ENCODE measurements at regions not wholly inside any gene's neighbourhood (a gene's known extent, or its start where the extent isn't known, plus 50 kb on each side); places are given as distances from the start of the nearest gene placed in this dataset.

GRCh38 chr4:156559346-156559745 lies 412.3 kb downstream of the PDGFC start:
- no peaks in the 10 kb centered on the region for H3K36me3 ChIP-seq (ENCODE audit: insufficient read depth, low read depth, low read length)
- no peak overlapping the region for H3K9ac ChIP-seq (ENCODE audit: low read depth, low read length)
- H3K9me3 ChIP-seq (ENCODE audit: insufficient read depth, low read depth, low read length) = no peaks in the 10 kb centered on the region
- no peak overlapping the region for H3K27ac ChIP-seq (ENCODE audit: low read length)
- H3K4me1 ChIP-seq (ENCODE audit: insufficient read depth, low read length) = no peaks in the 10 kb centered on the region
- H3K4me3 ChIP-seq (ENCODE audit: low read length) = no peak overlapping the region
- H3K27me3 ChIP-seq (ENCODE audit: insufficient read depth, low read length) = no peaks in the 10 kb centered on the region

DNA sequence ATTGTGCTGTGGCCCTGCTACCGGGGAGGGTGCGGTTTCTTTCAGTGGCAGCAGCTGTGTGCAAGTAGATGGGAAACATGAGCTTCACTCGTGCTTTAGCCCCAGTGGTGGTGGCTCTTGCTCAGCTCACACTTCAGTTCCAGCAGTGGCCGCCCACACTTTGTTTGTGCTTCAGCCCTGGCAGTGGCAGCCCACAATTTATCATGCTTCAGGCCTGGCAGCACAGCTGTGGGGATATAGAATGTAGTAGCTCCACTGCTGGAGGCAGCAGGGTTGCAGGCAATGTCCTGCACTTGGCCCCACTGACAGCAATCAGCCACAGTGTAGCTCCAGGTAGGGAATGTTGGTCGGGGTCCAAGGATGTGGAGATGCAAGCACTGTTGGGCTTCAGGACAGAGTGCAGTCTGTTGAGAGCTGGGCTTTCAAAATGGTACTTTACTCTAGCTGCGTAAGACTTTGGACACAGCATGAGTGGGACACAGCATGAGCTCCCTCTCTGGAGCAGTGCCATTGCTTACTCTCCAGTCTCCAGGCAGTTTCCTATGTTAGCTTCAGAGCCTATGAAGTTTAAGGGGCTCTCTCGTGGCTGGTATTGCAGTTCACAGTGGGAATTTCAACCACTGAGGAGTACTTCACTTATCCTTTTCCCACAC lies 413.1 kb downstream of the PDGFC start:
- Histone ChIP-seq H3K9ac (ENCODE audit: low read depth, low read length) (no peak overlapping the region), H3K36me3 (ENCODE audit: insufficient read depth, low read depth, low read length) (no peaks in the 10 kb centered on the region), H3K4me3 (ENCODE audit: low read length) (no peak overlapping the region), H3K27me3 (ENCODE audit: insufficient read depth, low read length) (no peaks in the 10 kb centered on the region), H3K27ac (ENCODE audit: low read length) (no peak overlapping the region), H3K9me3 (ENCODE audit: insufficient read depth, low read depth, low read length) (no peaks in the 10 kb centered on the region), H3K4me1 (ENCODE audit: insufficient read depth, low read length) (no peaks in the 10 kb centered on the region)

GRCh38 chr4:156557920-156558319 lies 413.7 kb downstream of the PDGFC start:
- H3K4me3 ChIP-seq (ENCODE audit: low read length) = no peak overlapping the region
- no peaks in the 10 kb centered on the region for H3K9me3 ChIP-seq (ENCODE audit: insufficient read depth, low read depth, low read length)
- no peaks in the 10 kb centered on the region for H3K27me3 ChIP-seq (ENCODE audit: insufficient read depth, low read length)
- H3K9ac ChIP-seq (ENCODE audit: low read depth, low read length) = no peak overlapping the region
- H3K36me3 ChIP-seq (ENCODE audit: insufficient read depth, low read depth, low read length) = no peaks in the 10 kb centered on the region
- no peaks in the 10 kb centered on the region for H3K4me1 ChIP-seq (ENCODE audit: insufficient read depth, low read length)
- H3K27ac ChIP-seq (ENCODE audit: low read length) = no peak overlapping the region

- no peak overlapping the region for H3K9ac ChIP-seq (ENCODE audit: low read depth, low read length)
- no peaks in the 10 kb centered on the region for H3K27me3 ChIP-seq (ENCODE audit: insufficient read depth, low read length)
- H3K27ac ChIP-seq (ENCODE audit: low read length) = no peak overlapping the region
- H3K4me1 ChIP-seq (ENCODE audit: insufficient read depth, low read length) = no peaks in the 10 kb centered on the region
- no peaks in the 10 kb centered on the region for H3K9me3 ChIP-seq (ENCODE audit: insufficient read depth, low read depth, low read length)
- no peaks in the 10 kb centered on the region for H3K36me3 ChIP-seq (ENCODE audit: insufficient read depth, low read depth, low read length)
- no peak overlapping the region for H3K4me3 ChIP-seq (ENCODE audit: low read length)
Measured at GRCh38 chr4:156556336-156556735, 415.3 kb downstream of the PDGFC start.

GRCh38 chr4:156553659-156554058 lies 417.9 kb downstream of the PDGFC start:
- no peak overlapping the region for H3K27ac ChIP-seq (ENCODE audit: low read length)
- H3K9ac ChIP-seq (ENCODE audit: low read depth, low read length) = no peak overlapping the region
- H3K4me1 ChIP-seq (ENCODE audit: insufficient read depth, low read length) = no peaks in the 10 kb centered on the region
- no peak overlapping the region for H3K4me3 ChIP-seq (ENCODE audit: low read length)
- H3K27me3 ChIP-seq (ENCODE audit: insufficient read depth, low read length) = no peaks in the 10 kb centered on the region
- no peaks in the 10 kb centered on the region for H3K9me3 ChIP-seq (ENCODE audit: insufficient read depth, low read depth, low read length)
- H3K36me3 ChIP-seq (ENCODE audit: insufficient read depth, low read depth, low read length) = no peaks in the 10 kb centered on the region

DNA sequence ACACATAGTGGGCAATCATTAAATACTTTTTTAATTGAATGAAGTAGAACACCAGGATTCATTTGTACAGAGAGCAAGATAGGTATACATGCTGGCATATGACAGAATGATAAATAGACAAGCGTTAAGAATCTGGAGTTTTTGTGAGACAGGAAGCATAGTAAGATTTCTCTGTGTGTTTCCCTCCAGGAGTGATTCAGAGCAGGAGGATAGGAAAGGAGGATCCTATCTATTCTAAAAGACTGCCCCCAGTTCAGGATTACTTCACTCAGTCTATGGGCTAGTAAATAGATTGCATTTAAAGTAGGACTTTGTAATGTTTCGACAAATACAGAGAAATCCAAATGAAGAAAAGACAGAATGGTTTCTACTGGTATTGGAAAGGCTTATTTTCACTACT lies 423.7 kb downstream of the PDGFC start:
- Histone ChIP-seq H3K9ac (ENCODE audit: low read depth, low read length) (no peak overlapping the region; the same call in 1 of the 2 replicates), H3K4me3 (ENCODE audit: low read length) (no peak overlapping the region), H3K9me3 (ENCODE audit: insufficient read depth, low read depth, low read length) (no peaks in the 10 kb centered on the region), H3K27ac (ENCODE audit: low read length) (no peak overlapping the region), H3K36me3 (ENCODE audit: insufficient read depth, low read depth, low read length) (no peaks in the 10 kb centered on the region), H3K4me1 (ENCODE audit: insufficient read depth, low read length) (no peaks in the 10 kb centered on the region), H3K27me3 (ENCODE audit: insufficient read depth, low read length) (no peaks in the 10 kb centered on the region)

GRCh38 chr4:156547439-156547838 lies 424.2 kb downstream of the PDGFC start:
- Histone ChIP-seq H3K27ac (ENCODE audit: low read length) (no peak overlapping the region), H3K9ac (ENCODE audit: low read depth, low read length) (no peak overlapping the region), H3K27me3 (ENCODE audit: insufficient read depth, low read length) (no peaks in the 10 kb centered on the region), H3K4me1 (ENCODE audit: insufficient read depth, low read length) (no peaks in the 10 kb centered on the region), H3K36me3 (ENCODE audit: insufficient read depth, low read depth, low read length) (no peaks in the 10 kb centered on the region), H3K9me3 (ENCODE audit: insufficient read depth, low read depth, low read length) (no peaks in the 10 kb centered on the region), H3K4me3 (ENCODE audit: low read length) (no peak overlapping the region)

DNA sequence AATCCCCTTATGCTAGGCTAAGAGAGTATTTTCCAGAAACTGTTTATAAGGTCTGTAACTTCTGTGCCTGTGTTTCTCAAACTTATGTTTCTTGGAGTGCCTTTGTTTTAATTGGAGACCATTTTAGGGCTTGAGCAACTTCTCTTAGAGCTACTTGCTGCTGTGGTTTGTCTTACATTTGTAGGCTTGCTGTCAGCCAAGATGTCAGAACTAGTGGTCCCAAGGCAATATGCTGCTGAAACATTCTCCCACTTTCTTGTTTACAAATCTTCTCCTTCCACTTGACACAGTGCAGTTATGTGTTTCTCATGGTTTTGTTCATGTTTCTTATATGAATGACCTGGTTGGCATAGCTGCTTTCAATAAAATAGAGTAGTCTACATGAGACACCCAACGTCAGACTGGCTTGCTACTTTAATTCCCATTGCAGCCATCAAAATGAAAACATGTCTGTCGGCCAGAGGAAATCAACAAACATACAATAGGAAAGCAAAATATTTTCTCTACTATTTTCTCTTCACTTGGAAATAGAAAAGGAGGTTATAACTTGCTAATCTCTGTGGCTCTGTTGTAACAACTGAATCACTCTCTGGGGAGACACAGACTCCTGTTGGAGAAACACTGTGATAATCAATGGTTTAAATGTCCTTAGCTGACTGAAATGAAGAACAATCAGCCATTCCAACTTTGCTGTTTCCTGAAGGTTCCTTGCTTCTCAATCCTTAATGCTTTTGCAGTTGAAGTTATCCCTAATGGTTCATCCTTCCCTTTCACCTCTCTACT lies 426.4 kb downstream of the PDGFC start:
- H3K9ac ChIP-seq (ENCODE audit: low read depth, low read length) = no peak overlapping the region
- H3K9me3 ChIP-seq (ENCODE audit: insufficient read depth, low read depth, low read length) = no peaks in the 10 kb centered on the region
- no peaks in the 10 kb centered on the region for H3K36me3 ChIP-seq (ENCODE audit: insufficient read depth, low read depth, low read length)
- H3K4me3 ChIP-seq (ENCODE audit: low read length) = no peak overlapping the region
- no peak overlapping the region for H3K27ac ChIP-seq (ENCODE audit: low read length)
- no peaks in the 10 kb centered on the region for H3K27me3 ChIP-seq (ENCODE audit: insufficient read depth, low read length)
- H3K4me1 ChIP-seq (ENCODE audit: insufficient read depth, low read length) = no peaks in the 10 kb centered on the region

- H3K27me3 ChIP-seq (ENCODE audit: insufficient read depth, low read length) = no peaks in the 10 kb centered on the region
- H3K27ac ChIP-seq (ENCODE audit: low read length) = no peak overlapping the region
- H3K9me3 ChIP-seq (ENCODE audit: insufficient read depth, low read depth, low read length) = no peaks in the 10 kb centered on the region
- no peak overlapping the region for H3K4me3 ChIP-seq (ENCODE audit: low read length)
- no peak overlapping the region for H3K9ac ChIP-seq (ENCODE audit: low read depth, low read length)
- no peaks in the 10 kb centered on the region for H3K4me1 ChIP-seq (ENCODE audit: insufficient read depth, low read length)
- H3K36me3 ChIP-seq (ENCODE audit: insufficient read depth, low read depth, low read length) = no peaks in the 10 kb centered on the region
Measured at GRCh38 chr4:156539376-156539775, 432.2 kb downstream of the PDGFC start.

DNA sequence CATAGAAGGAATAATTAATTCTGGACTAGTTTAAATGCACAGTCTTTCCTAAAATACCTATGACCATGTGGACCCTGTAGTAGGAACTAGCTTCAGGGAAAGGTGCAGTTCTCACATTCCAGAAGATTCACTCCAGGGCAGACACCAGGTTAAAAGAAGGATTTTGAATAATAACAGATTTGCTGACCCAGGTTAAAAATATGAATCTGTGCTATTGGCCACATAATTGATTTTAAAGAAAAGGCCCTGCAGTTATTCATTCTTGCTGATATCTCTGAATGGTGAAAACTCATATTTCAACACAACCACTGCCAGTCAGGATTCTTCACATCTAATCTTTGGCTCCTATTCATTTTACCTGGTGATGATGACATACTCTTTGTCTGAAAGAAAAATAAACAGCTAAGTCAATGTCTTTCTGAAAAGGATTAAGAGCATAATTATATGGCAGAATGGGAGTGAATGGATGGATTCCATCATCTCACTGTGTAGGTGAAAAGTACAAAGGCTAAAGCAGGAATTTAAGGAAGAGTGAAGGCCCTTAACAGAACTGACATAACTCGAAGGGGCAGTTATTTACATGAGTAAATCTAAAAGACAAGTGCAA lies 432.8 kb downstream of the PDGFC start:
- Histone ChIP-seq H3K9me3 (ENCODE audit: insufficient read depth, low read depth, low read length) (no peaks in the 10 kb centered on the region), H3K27me3 (ENCODE audit: insufficient read depth, low read length) (no peaks in the 10 kb centered on the region)

DNA sequence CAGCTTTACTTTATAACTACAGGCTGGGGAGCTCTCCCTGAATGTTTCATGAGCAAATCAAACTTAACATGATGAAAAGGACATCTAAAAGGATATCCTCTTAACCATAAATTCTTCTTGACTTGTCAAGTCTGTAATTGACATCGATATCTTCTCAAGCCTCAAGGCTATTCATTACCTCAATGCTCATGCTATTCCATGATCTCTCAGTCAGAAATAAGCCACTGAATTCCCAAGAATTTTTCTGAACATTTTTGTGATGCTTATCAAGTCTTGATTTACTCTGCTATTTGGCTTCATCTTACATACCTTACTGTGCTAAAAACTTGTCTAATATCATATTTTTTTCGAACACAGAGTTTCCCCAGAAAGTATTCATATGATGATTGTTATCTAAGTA lies 433.4 kb downstream of the PDGFC start:
- Histone ChIP-seq H3K27ac (ENCODE audit: low read length) (no peak overlapping the region), H3K9me3 (ENCODE audit: insufficient read depth, low read depth, low read length) (no peaks in the 10 kb centered on the region), H3K4me3 (ENCODE audit: low read length) (no peak overlapping the region), H3K9ac (ENCODE audit: low read depth, low read length) (no peak overlapping the region), H3K36me3 (ENCODE audit: insufficient read depth, low read depth, low read length) (no peaks in the 10 kb centered on the region), H3K27me3 (ENCODE audit: insufficient read depth, low read length) (no peaks in the 10 kb centered on the region), H3K4me1 (ENCODE audit: insufficient read depth, low read length) (no peaks in the 10 kb centered on the region)

More for the DNA sequence above, 432.8 kb downstream of the PDGFC start:
- Histone ChIP-seq H3K27ac (ENCODE audit: low read length) (no peak overlapping the region), H3K36me3 (ENCODE audit: insufficient read depth, low read depth, low read length) (no peaks in the 10 kb centered on the region), H3K4me3 (ENCODE audit: low read length) (no peak overlapping the region), H3K4me1 (ENCODE audit: insufficient read depth, low read length) (no peaks in the 10 kb centered on the region), H3K9ac (ENCODE audit: low read depth, low read length) (no peak overlapping the region)

- Histone ChIP-seq H3K9ac (ENCODE audit: low read depth, low read length) (no peak overlapping the region), H3K27ac (ENCODE audit: low read length) (no peak overlapping the region), H3K9me3 (ENCODE audit: insufficient read depth, low read depth, low read length) (no peaks in the 10 kb centered on the region), H3K4me1 (ENCODE audit: insufficient read depth, low read length) (no peaks in the 10 kb centered on the region), H3K4me3 (ENCODE audit: low read length) (no peak overlapping the region), H3K36me3 (ENCODE audit: insufficient read depth, low read depth, low read length) (no peaks in the 10 kb centered on the region), H3K27me3 (ENCODE audit: insufficient read depth, low read length) (no peaks in the 10 kb centered on the region)
Measured at GRCh38 chr4:156537286-156537685, 434.3 kb downstream of the PDGFC start.
